Activated CD4-positive, CD25-positive, alpha-beta regulatory T cell treated with anti-CD3 and anti-CD28 coated beads, Interleukin-2, amount 50 U/mL, for 72 hours (primary cell): ENCODE measurements at regions not wholly inside any gene's neighbourhood (a gene's known extent, or its start where the extent isn't known, plus 50 kb on each side); places are given as distances from the start of the nearest gene placed in this dataset.

ENCODE experiments used
- DNase-seq: peaks from one replicate; pipeline ENCODE4 v3.0.0; 2021

DNA sequence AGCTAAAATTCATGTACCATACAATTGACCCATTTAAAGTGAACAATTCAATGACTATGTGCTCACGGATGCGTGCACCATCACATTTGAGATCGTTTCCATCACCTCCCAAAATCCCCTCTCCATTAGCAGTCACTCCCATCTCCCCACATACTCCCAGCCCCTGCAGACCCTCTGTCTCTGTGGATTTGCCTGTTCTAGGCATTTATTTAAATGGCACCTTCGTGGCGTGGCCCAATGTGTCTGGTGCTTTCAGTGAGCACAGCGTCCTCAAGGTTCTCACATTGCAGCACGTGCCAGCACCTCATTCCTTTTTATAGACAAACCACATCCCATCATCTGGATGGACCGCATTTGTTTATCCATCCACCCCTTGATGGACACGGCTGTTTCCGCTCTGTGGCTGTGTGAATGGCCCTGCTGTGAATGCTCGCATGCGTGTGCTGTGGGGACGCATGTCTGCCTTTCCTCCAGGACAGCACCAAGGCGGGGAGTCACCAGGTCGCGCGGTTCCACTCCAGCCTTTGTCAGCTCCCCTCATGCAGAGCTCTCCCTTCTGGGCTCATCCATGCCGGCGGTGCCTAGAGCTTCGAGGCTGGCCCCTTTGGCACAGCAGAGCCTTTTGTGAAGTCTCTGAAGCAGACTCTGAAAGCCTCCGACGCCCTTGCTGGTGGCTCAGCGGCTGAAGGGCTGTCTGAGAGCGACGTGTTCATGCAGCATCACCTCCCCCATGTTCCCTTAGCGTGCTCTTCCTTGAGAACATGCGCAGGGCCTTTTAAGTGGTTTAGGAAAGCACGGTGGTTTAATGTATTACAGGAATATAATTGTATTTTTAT lies 184.4 kb downstream of the KIF26A start:
- DNase-seq: no peak

DNA sequence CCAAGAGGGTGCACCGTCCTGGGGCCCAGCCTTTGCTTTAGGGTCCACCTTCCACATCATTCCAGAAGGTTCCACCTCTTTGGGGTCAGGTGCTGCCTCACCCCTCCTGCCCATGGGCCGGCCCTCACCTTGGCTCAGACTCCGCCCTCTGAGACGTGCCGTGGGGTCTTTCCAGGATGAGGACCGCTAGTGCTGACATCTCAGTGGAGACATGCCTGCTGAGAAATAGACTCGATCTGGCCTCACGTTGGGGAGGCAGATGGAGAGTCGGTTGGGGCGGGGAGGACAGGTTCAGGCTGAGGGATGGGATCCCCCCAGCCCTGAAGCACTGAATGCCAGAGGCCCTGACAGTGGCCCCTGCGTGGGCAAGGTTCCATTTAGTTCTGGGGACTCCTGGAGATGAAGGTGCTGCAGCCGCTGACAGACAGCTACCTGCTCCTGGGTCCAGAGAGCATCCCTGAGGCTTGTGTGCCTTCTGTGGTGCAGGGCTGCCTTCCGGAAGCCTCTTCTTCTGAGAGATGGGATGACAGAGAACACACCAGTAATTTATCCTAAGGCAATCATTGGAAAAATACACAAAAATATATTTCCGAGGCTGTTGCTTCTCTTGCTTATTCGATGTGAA lies 185.3 kb downstream of the KIF26A start:
- no peak for DNase-seq

DNA sequence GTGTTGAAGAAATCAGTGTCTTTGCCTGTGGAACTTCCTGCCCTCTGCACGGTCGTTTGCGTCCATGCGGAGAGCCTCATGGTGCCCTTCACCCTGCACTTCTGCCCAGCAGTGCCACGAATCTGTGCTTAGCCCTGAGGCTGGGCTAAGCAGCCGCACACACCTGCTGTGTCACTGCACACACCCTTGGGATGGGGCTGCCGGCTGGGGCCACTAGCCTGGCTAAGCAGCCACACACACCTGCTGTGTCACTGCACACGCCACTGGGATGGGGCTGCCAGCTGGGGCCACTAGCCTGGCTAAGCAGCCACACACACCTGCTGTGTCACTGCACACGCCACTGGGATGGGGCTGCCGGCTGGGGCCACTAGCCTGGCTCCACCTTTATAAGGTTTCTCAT lies 188.5 kb downstream of the KIF26A start:
- DNase-seq: no peak

DNA sequence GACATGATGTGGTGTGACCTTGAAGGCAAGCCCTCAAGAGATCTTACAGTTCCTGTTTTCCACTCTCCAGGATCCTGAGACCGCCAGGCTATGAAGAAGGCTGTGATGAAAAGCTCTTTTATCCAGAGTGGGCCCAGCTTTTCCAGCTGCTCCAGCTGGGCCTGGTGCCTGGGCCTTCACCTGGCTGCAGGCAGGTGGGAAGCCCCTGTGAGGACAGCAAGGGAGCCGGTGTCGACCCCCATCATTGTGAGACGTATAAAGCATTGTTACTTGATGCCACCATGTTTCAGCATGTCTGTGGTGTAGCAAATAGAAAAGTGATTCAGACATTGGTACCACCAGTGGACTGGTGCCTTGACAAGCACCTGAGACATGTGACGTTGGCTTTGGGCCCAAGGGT lies 190.2 kb downstream of the KIF26A start:
- DNase-seq: no peak

DNA sequence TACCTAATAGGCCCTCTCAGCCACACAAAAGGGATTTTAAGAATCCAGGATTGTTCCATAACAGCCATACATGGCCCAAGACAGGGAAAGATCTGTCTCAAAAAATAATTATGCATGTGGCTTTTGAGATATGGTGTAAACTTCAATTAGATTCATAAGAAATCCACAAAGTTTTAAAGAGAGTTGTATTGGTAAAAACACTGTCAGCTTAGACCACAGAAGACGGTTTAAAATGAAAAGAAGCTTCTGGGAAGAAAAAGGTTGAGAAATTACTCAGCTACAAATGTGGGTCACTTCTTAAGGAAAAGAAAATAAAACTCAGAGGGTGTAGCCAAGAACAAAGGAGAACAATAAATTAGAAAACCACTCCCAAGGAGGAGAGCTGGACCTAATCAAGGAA lies 191.4 kb downstream of the KIF26A start:
- DNase-seq: no peak

DNA sequence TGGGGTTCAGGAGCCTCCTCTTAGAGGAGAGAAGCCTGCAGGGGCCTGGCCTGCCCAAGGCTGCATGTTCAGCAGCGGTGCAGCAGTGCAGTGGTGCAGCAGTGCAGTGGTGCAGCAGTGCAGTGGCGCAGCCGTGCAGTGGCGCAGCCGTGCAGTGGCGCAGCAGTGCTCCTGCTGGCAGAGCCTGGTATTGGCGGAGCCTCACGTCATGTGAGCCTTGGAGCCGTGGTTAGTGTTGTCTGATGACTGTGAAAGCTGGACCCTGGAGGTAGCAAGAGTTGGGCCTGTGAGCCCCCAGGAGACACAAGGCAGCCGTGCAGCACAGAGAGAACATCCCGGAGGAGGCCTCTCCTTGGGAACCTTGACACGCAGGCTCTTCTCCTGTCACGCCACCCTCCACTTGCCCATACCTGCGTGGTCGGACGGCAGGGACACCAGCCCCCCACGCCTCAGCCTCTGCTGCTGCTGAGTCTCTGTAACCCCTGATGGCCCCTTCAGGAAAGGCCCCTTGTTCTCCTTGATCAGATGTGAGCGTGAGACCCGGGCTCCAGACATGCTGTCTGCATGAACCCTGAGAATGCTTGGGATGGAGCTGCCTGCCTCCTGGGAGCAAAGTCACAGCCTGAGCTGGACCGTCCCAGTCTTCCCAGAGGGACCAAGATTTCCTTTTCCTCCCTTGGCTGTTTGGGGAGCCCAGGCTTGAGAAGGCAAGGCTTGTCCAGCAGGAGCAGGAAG lies 193.7 kb downstream of the KIF26A start:
- DNase-seq: no peak

DNA sequence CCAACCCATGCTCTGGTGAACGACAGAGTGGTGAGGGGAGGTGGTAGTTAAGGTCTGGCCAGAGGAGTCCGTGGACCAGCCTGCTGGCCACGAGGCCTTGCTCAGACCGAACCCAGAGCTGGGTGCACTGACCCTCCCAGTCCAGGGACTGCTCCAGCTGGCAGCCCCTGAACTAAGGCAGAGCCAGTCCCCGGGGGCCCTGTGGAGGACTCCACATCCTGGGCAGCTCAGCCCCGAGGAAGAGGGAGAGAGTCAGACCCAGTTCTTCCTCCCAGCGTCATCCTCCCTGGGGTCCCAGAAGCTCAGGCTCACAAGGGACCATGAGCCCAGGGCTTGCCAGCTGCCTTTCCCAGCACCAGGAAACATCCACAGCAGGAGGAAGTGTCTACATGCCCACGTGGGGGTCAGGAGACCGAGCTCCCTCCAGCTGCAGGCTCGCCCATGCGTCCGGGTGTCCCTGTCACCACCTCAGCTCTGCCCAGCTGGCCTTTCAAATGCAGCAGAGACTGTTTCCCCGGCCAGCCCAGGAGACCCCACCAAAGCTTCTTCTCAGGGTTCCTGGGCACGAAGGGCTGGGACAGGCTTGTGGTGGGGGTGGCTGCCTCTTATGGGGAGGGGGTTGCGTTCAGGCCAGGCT lies 194.4 kb downstream of the KIF26A start:
- DNase-seq: no peak

DNA sequence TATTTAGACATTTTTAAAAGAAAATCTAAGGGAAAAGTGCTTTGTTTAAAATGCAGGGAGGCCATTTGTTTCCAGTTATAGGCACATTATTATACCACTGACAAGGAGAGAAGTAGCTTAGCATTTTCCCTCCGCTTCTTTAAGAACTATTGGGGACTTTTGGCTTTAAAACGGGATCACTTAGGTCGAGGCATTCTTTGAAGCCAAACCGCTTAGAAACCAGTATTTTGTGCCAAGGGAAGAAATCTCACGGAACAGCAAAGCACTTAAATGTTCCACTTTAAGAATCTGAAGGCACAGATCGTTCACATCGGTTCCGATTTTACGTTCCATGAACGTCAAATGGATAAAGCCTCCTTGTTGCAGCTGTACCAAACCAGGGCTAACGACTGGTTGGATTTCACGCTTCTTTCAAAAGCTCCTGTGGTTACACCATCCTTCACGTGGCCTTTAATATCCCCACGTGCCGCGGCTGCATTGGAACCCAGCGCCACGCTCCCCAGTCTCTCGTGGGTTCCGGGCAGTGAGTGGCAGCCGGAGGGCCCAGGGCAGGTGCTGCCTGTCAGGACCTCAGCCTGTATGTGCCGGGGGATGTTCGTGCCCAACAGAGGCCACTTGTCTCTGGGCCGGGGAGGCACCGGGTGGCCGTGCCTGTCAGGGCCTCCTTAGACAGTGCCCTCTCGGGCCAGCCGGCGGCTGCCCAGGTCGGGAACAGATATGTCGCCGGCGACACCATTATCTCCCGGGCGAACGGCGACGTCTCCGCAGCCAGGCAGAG lies 195.4 kb downstream of the KIF26A start:
- DNase-seq: no peak

DNA sequence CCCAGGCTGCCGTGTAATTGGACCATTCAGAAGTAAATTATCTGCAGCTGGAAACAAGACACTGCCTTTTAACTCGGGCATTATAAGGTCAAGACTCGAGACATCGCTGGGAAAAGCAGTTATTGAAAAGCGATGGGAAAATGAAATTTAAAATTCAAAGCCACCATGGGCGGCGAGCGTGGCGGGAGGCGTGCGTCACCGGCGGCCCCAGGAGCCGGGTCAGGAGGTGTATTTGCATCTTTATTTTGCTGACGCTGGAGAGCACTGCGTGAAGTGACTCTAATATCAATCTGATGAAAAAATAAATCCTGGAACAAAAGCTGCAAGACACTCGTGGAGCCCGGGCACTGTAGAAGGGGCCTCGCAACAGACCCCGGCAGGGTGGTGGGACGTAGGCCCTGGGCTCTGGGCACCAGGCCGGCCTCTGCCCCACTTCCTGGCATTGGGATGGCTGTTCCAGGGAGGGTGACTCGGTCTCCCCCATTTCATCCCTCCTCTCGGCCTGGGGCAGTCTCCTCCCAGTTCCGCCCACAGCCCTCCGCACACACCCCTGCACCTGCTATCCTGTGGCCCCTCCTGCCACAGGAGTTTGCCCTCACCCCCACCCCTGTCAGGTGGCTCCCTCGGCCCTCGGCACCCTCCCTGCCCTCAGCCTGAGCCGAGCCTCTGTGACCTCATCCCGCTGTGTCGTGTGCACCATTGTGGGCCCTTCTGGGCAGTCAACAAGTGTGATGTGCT lies 196.2 kb downstream of the KIF26A start:
- no peak for DNase-seq

DNA sequence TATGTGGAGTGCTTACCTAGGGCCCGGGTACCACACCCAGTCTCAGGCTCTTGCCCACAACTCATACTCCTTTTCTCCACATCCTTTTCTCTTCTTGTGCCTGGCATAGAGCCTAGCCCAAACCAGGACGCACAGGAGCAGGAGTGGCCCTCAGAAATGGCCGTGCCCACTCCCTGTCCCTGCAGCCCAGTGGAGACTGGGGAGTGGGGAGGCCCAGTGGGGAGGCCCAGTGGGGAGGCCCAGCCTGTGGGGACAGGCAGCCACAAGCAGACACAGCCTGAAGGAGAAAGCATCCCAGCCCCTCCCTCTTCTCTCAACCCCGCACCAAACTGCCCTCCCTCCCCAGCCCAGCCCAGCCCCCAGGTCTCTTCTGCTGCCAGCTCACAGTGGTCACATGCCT lies 196.8 kb downstream of the KIF26A start:
- no peak for DNase-seq

DNA sequence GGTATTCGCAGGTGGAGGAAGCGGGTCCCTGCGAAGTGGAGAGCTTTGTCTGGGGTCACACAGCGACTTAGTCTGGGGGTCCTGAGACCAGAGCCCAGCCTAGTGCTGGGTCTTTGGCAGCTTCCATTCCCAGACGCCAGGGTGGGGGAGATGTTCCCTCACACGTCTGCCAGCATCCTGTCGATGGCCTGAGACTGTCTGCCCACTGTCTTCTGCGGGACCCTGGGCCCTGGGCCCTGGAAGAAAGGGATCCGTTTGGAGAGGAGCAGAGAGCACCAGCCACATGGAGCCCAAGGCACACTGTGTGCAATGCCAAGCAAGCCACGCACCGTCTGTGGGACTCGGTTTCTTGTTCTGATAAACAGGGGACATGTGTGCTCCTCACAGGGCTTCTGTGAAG lies 197.2 kb downstream of the KIF26A start:
- DNase-seq: no peak

DNA sequence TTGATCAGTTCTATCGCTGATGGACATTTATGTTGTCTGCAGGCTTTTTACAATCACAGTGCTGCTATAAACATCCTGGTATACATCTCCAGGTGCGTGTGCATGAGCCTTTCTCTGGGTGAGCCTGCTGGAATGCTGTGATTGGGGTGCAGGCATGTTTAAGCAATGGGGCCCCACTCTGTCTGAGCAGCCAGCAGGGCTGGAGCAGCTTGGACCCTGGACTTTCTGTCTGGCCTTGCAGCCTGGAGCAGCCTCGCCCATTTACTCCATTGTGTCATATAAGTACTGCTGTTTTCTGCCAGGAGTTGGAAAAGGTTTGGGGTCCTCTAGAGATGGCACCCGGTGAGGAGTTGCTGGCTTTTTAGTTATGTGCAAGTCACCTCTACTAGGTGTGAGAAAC lies 199.0 kb downstream of the KIF26A start:
- DNase-seq: no peak

DNA sequence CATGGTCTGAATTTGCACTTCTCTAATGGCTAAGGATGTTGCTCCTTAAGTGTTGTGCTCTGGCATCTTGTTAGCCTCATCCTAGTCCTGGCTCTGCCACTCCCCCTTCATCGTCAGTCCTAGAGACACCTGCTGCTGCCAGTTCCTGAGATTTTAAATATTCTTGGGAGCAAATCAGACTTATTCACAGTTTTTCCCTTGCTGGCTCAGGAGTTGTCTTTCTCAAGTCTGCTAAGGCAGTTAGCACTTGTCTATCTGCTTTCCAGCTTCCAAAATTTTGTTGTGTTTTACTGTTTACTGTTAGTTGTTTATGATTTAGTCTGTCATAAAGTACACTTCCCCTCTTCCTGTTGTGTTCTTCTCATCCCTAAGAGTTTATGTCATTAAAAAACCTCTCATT lies 201.0 kb downstream of the KIF26A start:
- DNase-seq: no peak

DNA sequence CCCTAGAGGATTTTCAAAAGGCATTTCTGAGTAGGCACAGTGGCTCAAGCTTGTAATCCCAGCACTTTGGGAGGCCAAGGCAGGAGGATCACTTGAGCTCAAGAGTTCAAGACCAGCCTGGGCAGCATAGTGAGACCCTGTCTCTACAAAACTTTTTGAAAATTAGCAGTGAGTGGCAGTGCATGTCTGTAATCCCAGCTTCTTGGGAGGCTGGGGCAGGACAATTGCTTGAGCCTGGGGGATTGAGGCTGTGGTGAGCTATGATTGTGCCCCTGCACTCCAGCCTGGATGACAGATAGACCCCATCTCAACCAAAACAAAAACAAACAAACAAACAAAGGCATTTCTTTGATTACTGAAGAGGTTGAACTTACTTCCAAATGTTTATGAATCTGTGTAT lies 201.4 kb downstream of the KIF26A start:
- DNase-seq: no peak

DNA sequence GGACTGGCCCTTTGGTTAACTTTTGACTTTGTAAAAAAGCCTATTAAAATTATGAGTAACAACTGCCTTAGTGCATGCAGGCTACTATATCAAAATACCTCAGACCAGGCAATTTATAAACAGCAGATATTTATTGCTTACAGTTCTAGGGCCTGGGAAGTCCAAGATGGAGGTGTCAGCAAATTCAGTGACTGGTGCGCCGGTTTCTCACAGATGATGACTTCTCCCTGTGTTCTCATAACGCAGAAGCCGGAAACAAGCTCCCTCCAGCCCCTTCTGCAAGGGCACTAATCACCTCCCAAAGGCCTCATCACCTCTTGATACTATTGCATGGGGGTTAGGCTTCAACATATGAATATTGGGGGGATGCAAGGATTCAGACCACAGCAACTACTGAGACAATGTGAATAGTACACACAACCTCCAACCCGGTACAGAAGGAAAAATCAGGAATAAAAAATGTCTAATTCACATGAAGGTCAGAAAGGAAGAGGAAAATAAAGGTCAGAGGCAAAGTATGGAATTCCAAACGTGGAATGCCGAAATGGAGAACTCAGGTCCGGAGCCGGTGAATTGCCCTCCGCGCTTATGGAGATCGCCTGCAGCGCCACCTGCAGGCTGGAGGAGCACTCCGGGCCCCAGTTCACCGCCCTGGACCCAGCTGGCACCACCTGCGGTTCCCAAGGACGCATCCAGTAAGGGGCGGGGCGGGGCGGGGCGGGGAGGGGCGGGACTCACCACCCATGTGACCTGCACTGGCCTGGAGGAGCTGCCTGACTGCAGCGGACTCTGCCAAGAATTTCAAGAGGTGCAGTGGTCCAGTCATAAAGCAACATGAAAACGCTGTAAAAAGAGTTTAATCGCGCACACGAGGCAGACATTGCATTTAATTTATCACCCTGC lies 203.4 kb downstream of the KIF26A start:
- no peak for DNase-seq

DNA sequence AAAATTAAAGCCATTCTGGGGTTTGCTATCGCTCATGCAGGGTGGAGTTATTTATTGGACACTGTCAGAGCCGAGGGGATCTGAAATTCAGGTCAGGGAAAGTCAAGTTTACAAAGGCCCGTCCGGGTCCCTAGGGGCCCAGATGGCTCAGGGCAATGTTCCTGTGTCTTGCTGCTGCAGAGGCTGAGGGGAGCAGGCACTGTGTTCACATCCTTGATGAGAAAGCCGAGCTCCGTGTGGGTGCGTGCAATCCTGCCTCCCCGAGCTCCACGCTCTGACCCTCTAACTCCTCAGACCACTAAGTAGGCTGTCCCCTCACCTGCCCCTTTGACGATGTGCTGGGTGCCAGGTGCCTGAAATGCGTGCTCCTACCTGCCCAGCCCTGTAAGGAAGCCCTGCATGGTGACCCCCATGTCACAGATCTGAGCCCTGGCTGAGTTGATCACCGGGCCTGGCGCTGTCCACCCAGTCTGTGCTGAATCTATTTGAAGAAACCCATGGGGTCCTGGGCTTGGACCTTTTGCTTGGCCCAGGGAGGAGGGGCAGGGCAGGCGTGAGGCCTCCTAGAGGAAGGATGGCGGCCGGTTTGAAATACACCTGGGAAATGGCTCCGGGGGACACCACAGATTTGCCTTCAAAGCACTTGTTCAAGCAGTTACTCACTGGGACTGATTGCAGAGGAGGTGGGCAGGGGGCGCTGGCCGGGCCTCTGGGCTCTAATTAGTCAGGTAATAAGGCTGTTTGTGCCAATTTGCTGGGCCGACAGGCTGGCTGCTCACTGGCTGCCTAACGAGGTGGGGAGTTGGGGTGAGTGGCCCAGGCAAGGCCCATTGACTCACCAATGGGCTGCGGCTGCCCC lies 204.3 kb downstream of the KIF26A start:
- DNase-seq: no peak

DNA sequence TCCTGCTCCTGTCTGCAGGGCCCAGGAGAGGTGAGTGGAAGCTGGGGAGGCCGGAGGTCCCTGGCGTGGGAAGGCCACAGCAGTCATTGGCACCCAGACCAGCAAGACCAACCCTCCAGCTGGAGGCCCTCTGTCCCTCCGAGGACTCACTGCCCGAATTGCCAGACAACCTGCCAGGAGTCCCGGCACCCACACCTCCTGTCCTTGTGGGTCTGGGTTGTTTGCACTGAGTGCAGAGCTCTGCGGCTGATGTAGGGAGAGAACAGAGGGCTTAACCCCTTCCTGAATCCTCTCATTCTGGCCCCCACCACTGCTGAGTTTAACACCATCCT lies 204.9 kb downstream of the KIF26A start:
- DNase-seq: no peak

DNA sequence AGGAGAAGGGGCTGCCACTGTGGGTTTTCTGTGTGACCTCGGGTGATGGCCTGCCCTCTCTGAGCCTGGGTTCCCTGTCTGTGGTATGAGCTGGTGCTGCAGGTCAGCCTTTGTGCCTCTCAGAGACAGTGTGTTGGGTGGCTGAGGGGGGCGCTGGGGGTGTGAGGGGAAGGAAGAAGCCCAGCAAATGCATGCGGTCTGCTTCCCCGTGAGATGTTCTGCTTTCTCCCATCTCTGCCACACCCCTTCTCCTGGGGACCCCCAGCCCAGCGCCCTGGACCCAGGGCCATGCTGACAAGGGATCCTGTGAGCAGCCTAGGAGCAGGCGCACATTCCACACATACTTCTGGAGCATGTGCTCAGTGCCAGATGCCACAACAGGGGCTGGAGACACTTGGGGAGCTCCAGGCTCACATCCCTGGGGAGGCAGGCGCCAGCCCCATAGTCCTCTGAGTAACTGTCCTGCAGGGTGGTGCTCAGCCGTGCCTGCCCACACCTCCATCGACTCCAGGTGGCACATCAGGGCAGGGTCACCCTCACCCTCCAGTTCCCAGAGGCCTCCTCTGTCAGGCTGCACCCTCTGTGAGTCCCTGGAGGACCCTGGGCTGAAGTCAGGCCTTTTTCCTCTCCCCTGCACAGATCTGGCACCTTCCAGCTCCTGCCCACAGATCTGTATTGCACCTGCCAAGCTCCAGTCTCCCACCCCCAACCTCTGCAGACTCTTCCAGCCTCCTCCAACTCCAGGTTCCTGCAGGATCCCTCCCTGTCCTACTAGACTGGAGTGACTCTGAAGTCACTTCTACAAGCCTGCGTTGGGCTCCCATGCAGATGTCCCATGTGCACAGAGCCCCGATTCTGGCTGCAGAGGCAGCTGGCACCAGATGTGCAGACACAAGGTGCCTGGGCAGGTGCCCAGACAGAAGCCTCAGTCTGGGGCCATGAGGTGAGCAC lies 205.6 kb downstream of the KIF26A start:
- no peak for DNase-seq
